RWPE2 (cell line): ENCODE measurements at regions not wholly inside any gene's neighbourhood (a gene's known extent, or its start where the extent isn't known, plus 50 kb on each side); places are given as distances from the start of the nearest gene placed in this dataset.

Source experiments
- ATAC-seq: fragments of 200-7000 bp; cut with Tn5 transposase; 3 replicates; pipeline ENCODE4 v1.9.1; 2021; ENCODE audit warnings: low read depth
- DNase-seq: peaks from one replicate; pipeline ENCODE4 v3.0.0-alpha.2; 2020; ENCODE audit warnings: low spot score
- H3K27ac ChIP-seq: fragments of 450-650 bp; 2 replicates; pipeline ENCODE4 v1.5.1; 2017; ENCODE audit warnings: mild to moderate bottlenecking; ENCODE audit not compliant: poor library complexity, severe bottlenecking
- H3K27me3 ChIP-seq: fragments of 250-450 bp; sonication (Bioruptor Pico); 2 replicates; pipeline ENCODE4 v1.5.1; 2021; ENCODE audit warnings: mild to moderate bottlenecking, moderate library complexity; ENCODE audit not compliant: insufficient read depth, poor library complexity, severe bottlenecking
- H3K36me3 ChIP-seq: fragments of 250-450 bp; sonication (Bioruptor Pico); 2 replicates; pipeline ENCODE4 v1.5.1; 2020; ENCODE audit warnings: low read depth, mild to moderate bottlenecking, moderate library complexity
- H3K4me1 ChIP-seq: fragments of 250-450 bp; sonication (Bioruptor Pico); 2 replicates; pipeline ENCODE4 v1.5.1; 2021; ENCODE audit warnings: mild to moderate bottlenecking, moderate library complexity; ENCODE audit not compliant: insufficient read depth, poor library complexity, severe bottlenecking
- H3K4me3 ChIP-seq: fragments of 250-450 bp; sonication (Bioruptor Pico); 2 replicates; pipeline ENCODE4 v1.5.1; 2021; ENCODE audit warnings: mild to moderate bottlenecking, moderate library complexity; ENCODE audit not compliant: severe bottlenecking
- H3K9me3 ChIP-seq: fragments of 250-450 bp; sonication (Bioruptor Pico); 2 replicates; pipeline ENCODE4 v1.5.1; 2021; ENCODE audit warnings: mild to moderate bottlenecking, moderate library complexity; ENCODE audit not compliant: severe bottlenecking
- CTCF ChIP-seq: fragments of 450-650 bp; IDR thresholded peaks from one replicate; pipeline ENCODE4 v1.5.1; 2017; ENCODE audit warnings: mild to moderate bottlenecking, moderate library complexity; ENCODE audit not compliant: poor library complexity, severe bottlenecking

DNA sequence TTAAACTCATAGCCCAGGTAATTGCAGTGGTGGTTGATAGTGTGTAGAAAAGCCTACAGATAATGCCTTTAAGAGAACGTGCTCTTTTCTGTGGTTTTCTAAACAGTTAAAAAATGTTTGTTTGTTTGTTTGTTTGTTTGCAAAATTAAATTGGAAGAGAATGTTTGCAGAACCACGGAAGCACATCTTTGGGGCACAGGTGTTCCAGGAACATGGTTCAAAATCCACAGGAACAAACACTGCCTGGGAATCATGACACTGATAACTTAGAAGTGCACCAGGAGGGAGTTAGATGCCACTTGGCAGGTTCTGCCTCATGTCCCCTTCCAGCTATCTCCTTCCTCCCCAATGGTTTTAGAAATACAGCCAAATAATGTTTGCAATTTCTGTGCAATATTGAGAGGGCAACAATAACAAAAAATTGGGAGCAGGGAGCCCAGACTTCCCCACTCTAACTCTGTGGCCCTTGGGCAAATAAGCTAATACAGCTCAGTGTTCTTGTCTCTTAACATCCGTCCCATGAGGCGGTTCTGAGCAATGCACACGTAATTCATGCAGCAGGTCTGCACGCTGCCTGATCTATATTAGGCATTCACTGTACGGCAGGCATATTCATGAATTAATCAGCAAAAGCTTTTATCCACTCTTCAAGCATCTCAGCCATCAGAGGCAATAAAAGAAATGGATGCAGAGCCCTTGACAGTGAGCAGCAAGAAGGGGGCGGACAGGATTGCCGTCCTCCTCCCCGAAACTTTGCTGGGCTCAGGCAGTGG is 274.3 kb upstream of the FOXQ1 start:
- H3K27ac ChIP-seq: no peak overlapping the region
- peaks cover 13% of the 10 kb centered on the region for H3K4me1 ChIP-seq
- H3K27me3 ChIP-seq: no peaks in the 10 kb centered on the region
- DNase-seq (no peak), ATAC-seq (no peak)
- H3K4me3 ChIP-seq: no peak overlapping the region
- H3K36me3 ChIP-seq: no peaks in the 10 kb centered on the region
- TF ChIP-seq CTCF: no peak
- H3K9me3 ChIP-seq: no peaks in the 10 kb centered on the region

- H3K9me3 ChIP-seq: no peaks in the 10 kb centered on the region
- no peak overlapping the region for H3K27ac ChIP-seq
- H3K4me1 ChIP-seq: peaks cover 13% of the 10 kb centered on the region
- TF ChIP-seq CTCF: no peak
- ATAC-seq (no peak), DNase-seq (no peak)
- H3K4me3 ChIP-seq: no peak overlapping the region
- no peaks in the 10 kb centered on the region for H3K27me3 ChIP-seq
- no peaks in the 10 kb centered on the region for H3K36me3 ChIP-seq
Measured at GRCh38 chr6:1035401-1035800, 276.5 kb upstream of the FOXQ1 start.

- H3K4me3 ChIP-seq: no peak overlapping the region
- no peak for TF ChIP-seq CTCF
- H3K36me3 ChIP-seq: no peaks in the 10 kb centered on the region
- H3K9me3 ChIP-seq: no peaks in the 10 kb centered on the region
- ATAC-seq (no peak), DNase-seq (no peak)
- no peaks in the 10 kb centered on the region for H3K27me3 ChIP-seq
- peaks cover 5% of the 10 kb centered on the region for H3K4me1 ChIP-seq
- H3K27ac ChIP-seq: no peak overlapping the region
Measured at GRCh38 chr6:1031720-1032119, 280.2 kb upstream of the FOXQ1 start.

- no peaks in the 10 kb centered on the region for H3K9me3 ChIP-seq
- ATAC-seq (no peak), DNase-seq (no peak)
- no peak overlapping the region for H3K27ac ChIP-seq
- TF ChIP-seq CTCF: no peak
- no peaks in the 10 kb centered on the region for H3K36me3 ChIP-seq
- peaks cover 5% of the 10 kb centered on the region for H3K4me1 ChIP-seq
- H3K27me3 ChIP-seq: no peaks in the 10 kb centered on the region
- no peak overlapping the region for H3K4me3 ChIP-seq
Measured at GRCh38 chr6:1029141-1029540, 282.8 kb upstream of the FOXQ1 start.

- no peak overlapping the region for H3K4me3 ChIP-seq
Measured at GRCh38 chr6:1028723-1029122, 283.2 kb upstream of the FOXQ1 start.

More at GRCh38 chr6:1028723-1029122, 283.2 kb upstream of the FOXQ1 start:
- Histone ChIP-seq H3K4me1 (peaks cover 5% of the 10 kb centered on the region), H3K36me3 (no peaks in the 10 kb centered on the region), H3K27ac (no peak overlapping the region), H3K27me3 (no peaks in the 10 kb centered on the region), H3K9me3 (no peaks in the 10 kb centered on the region)
- ATAC-seq: no peak
- no peak for TF ChIP-seq CTCF
- DNase-seq: no peak
